Uterus (tissue), 3 donors: ENCODE measurements at regions not wholly inside any gene's neighbourhood (a gene's known extent, or its start where the extent isn't known, plus 50 kb on each side); places are given as distances from the start of the nearest gene placed in this dataset.
A peak's percentile ranks its signal among the peaks of the same experiment; 100 is the strongest.

Source experiments
- DNase-seq, 2 donors: peaks; one replicate each; pipeline ENCODE4 v3.0.0-alpha.2; 2019 to 2020
- H3K27ac ChIP-seq, 2 donors: fragments of 200-600 bp; sonication (generic); 1 replicate in 1 of 2; 2 replicates in 1 of 2; pipeline ENCODE4 v1.5.1; 2016 to 2018
- H3K27me3 ChIP-seq, 2 donors: fragments of 200-600 bp; sonication (generic); one replicate each; pipeline ENCODE4 v1.5.1; 2018 to 2019; ENCODE audit warnings: control low read depth in 1 of 2
- H3K36me3 ChIP-seq, 2 donors: fragments of 200-600 bp; sonication (generic); one replicate each; pipeline ENCODE4 v1.5.1; 2019; ENCODE audit warnings: control low read depth in 1 of 2
- H3K4me1 ChIP-seq, 2 donors: fragments of 200-600 bp; sonication (generic); one replicate each; pipeline ENCODE4 v1.5.1; 2018 to 2019; ENCODE audit warnings: control low read depth in 1 of 2
- H3K4me3 ChIP-seq, 2 donors: fragments of 200-600 bp; sonication (generic); 1 replicate in 1 of 2; 2 replicates in 1 of 2; pipeline ENCODE4 v1.5.1; 2018 to 2019; ENCODE audit warnings: mild to moderate bottlenecking in 1 of 2
- H3K9me3 ChIP-seq, 2 donors: fragments of 200-600 bp; sonication (generic); one replicate each; pipeline ENCODE4 v1.5.1; 2019; ENCODE audit warnings: control low read depth in 1 of 2
- CTCF ChIP-seq, 4 experiments: fragments of 200-600 bp in 2 of 4; fragments of 450-650 bp in 2 of 4; sonication (generic) in 2 of 4; IDR thresholded peaks; one replicate each; pipeline ENCODE4 v1.5.1; 2016 to 2019; ENCODE audit warnings: antibody characterized with exemption in 4 of 4, mild to moderate bottlenecking in 2 of 4, moderate library complexity in 1 of 4
- POLR2A ChIP-seq, 2 donors: fragments of 450-650 bp; IDR thresholded peaks; one replicate each; pipeline ENCODE4 v1.6.1; 2016; ENCODE audit warnings: antibody characterized with exemption in 2 of 2, mild to moderate bottlenecking in 1 of 2, moderate library complexity in 1 of 2
- intact Hi-C: fragments of 100-400 bp; cut with DNase I; formaldehyde crosslinking; loops from one replicate; pipeline ENCODE4 v1.15.1; 2023; ENCODE audit warnings: low total_unique reads
- donor health status: DM: yes; HTN: yes; CAD: no.

GRCh38 chr14:96626121-96626768 lies 124.1 kb downstream of the PAPOLA start:
- Histone ChIP-seq H3K9me3 (no peaks in the 10 kb centered on the region), H3K27me3 (no peaks in the 10 kb centered on the region), H3K27ac (no peak overlapping the region), H3K4me1 (no peaks in the 10 kb centered on the region), H3K36me3 (no peaks in the 10 kb centered on the region), H3K4me3 (no peak overlapping the region)
- DNase-seq = peak; percentile 2 to 3
- intact Hi-C loops = no loop called here
- TF ChIP-seq POLR2A (IDR thresholded peaks at IDR 0.05) (no peak), CTCF (IDR thresholded peaks at IDR 0.05) (no peak)

- intact Hi-C loops = no loop called here
- peak; percentile 4 for DNase-seq
- H3K9me3 ChIP-seq = no peaks in the 10 kb centered on the region
Measured at GRCh38 chr14:96626916-96627315, 124.7 kb downstream of the PAPOLA start.

GRCh38 chr14:96627386-96627785 lies 125.2 kb downstream of the PAPOLA start:
- Histone ChIP-seq H3K4me3 (no peak overlapping the region), H3K36me3 (no peaks in the 10 kb centered on the region), H3K27me3 (no peaks in the 10 kb centered on the region), H3K4me1 (no peaks in the 10 kb centered on the region), H3K27ac (no peak overlapping the region), H3K9me3 (no peaks in the 10 kb centered on the region)
- TF ChIP-seq CTCF (IDR thresholded peaks at IDR 0.05) (no peak), POLR2A (IDR thresholded peaks at IDR 0.05) (no peak)
- intact Hi-C loops = no loop called here
- no peak for DNase-seq

More at GRCh38 chr14:96626916-96627315, 124.7 kb downstream of the PAPOLA start:
- H3K4me1 ChIP-seq = no peaks in the 10 kb centered on the region
- no peak for TF ChIP-seq CTCF (IDR thresholded peaks at IDR 0.05)
- no peak for TF ChIP-seq POLR2A (IDR thresholded peaks at IDR 0.05)
- no peak overlapping the region for H3K27ac ChIP-seq
- H3K27me3 ChIP-seq = no peaks in the 10 kb centered on the region
- no peak overlapping the region for H3K4me3 ChIP-seq
- no peaks in the 10 kb centered on the region for H3K36me3 ChIP-seq

GRCh38 chr14:96627811-96628775 lies 125.9 kb downstream of the PAPOLA start:
- intact Hi-C loops = no loop called here
- no peaks in the 10 kb centered on the region for H3K4me1 ChIP-seq
- no peak for TF ChIP-seq CTCF (IDR thresholded peaks at IDR 0.05)
- no peak for TF ChIP-seq POLR2A (IDR thresholded peaks at IDR 0.05)
- H3K27ac ChIP-seq = no peak overlapping the region
- no peak overlapping the region for H3K4me3 ChIP-seq
- H3K27me3 ChIP-seq = no peaks in the 10 kb centered on the region
- no peaks in the 10 kb centered on the region for H3K9me3 ChIP-seq
- H3K36me3 ChIP-seq = no peaks in the 10 kb centered on the region
- peak in 1 of 2 donors; percentile 3 for DNase-seq

- intact Hi-C loops = no loop called here
- no peak overlapping the region for H3K4me3 ChIP-seq
Measured at GRCh38 chr14:96629082-96629481, 126.9 kb downstream of the PAPOLA start.

More at GRCh38 chr14:96629082-96629481, 126.9 kb downstream of the PAPOLA start:
- Histone ChIP-seq H3K36me3 (no peaks in the 10 kb centered on the region), H3K4me1 (no peaks in the 10 kb centered on the region), H3K27me3 (no peaks in the 10 kb centered on the region), H3K27ac (no peak overlapping the region), H3K9me3 (no peaks in the 10 kb centered on the region)
- peak in 1 of 2 donors; percentile 2 for DNase-seq
- TF ChIP-seq POLR2A (IDR thresholded peaks at IDR 0.05) = no peak
- TF ChIP-seq CTCF (IDR thresholded peaks at IDR 0.05) = no peak
